Left cardiac atrium (tissue), 4 donors: ENCODE measurements at regions not wholly inside any gene's neighbourhood (a gene's known extent, or its start where the extent isn't known, plus 50 kb on each side); places are given as distances from the start of the nearest gene placed in this dataset.
"Not testable (repeated sequence)": the region's sequence is repeated elsewhere in the genome, so short reads cannot be mapped to it uniquely, and the experiment has no call there.

Source experiments
- ATAC-seq, 2 donors: fragments of 200-7000 bp; cut with Tn5 transposase; one replicate each; pipeline ENCODE4 v1.9.1; 2020; ENCODE audit warnings: mild to moderate bottlenecking in 2 of 2, moderate library complexity in 2 of 2
- DNase-seq: peaks from one replicate; pipeline ENCODE4 v3.0.0-alpha.2; 2020
- intact Hi-C, 2 donors: fragments of 100-400 bp; cut with DNase I; formaldehyde crosslinking; loops; one replicate each; pipeline versions ENCODE4 v1.14.1 to v1.15.1; 2022 to 2023
- donor health status: DM: no; HTN: yes; CAD: no.
- donor health status: DM: no; HTN: yes; CAD: no; lungs with severe emphysema.
- donor health status: DM: yes; HTN: yes; CAD: no.
- donor health status: Dilated cardiomyopathy.

DNA sequence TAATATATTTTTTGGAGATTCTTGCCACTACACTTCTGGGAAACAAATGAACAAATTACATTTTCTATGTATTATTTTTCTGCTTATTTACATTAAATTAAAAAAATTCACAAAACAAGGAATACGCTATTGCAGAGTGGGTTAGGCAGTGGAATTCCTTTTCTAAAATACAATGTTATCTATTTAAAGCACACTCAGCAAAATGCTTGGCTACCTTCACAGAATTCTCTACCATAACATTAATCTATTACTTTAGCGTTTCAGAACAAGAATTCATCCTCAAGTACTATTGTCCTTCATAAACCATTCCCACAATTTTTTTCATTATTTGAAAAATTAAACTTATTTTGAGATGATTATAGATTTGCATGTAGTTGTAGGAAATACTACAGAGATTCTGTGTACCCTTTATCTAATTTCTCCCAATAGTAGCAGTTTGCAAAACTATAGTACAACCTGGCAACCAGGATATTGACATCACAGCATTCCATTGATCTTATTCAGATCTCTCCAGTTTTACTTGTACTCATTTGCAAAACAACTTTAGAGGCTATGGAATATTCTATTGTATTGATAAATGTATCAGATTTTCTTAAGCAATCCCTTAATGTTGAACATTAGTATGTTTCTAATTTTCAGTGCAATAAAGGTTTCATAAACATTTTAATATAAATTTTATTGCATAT, 120.9 kb downstream of the DLEU7 start:
- intact Hi-C loops, result no loop called here
- ATAC-seq, result no peak
- DNase-seq, result no peak

- ATAC-seq, result no peak
These were observed 119.1 kb downstream of the DLEU7 start for GRCh38 chr13:50724438-50724837.

DNA sequence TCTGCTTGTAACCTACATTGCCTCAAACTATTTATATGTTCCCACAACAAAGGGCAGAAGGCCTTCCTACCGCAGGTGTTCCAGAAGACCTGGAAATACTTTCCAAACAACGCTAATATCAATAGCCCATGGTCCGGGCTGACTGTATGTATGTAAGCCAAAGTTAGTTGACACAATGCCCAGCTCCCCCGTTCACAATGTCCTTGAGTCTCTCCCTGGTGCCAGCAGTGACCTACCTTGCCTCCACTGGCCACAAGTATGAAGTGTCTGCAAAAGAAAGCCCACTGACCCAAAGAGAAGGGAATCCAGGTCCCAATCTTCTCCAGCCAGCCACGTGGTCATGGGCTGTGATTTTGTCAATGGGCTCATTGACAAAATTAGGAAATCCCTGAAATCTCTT, 118.6 kb downstream of the DLEU7 start:
- DNase-seq (no peak), ATAC-seq (no peak)
- intact Hi-C loops, result no loop called here

More at GRCh38 chr13:50724438-50724837, 119.1 kb downstream of the DLEU7 start:
- intact Hi-C loops, result no loop called here
- no peak for DNase-seq

DNA sequence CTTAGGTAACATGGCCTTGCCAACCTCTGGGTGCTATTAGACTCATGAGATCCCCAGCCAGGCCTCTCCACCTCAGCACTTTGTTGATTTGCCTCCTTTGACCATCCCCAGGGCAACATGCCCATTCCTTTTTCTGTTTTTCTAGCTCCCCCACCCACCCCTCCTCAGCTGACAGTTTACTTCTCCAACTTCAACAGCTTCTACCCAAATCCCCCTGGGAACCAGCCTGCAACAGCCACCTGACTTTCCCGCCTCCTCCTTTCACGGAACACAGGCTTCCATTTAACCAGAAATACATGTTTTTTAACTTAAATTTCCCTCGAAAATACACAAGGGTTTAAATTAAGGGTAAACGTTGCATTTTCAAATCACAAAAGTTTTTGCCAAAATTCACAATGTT, 117.3 kb downstream of the DLEU7 start:
- ATAC-seq (no peak), DNase-seq (no peak)
- intact Hi-C loops, result no loop called here

DNA sequence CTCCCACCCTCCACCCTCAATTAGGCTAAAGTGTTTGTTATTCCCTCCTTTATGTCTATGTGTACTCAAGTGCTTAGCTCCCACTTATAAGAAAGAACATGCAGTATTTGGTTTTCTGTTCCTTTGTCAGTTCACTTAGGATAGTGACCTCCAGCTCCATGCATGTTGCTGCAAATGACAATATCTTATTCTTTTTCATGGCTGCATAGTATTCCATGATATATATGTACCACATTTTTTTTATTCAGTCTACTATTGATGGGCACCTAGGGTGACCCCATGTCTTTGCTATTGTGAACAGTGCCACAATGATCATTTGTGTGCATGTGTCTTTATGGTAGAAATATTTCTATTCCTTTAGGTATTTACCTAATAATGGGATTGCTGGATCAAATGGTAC, 114.3 kb downstream of the DLEU7 start:
- DNase-seq, result no peak
- ATAC-seq, result no peak
- intact Hi-C loops, result no loop called here

GRCh38 chr13:50730496-50731351, 112.8 kb downstream of the DLEU7 start:
- intact Hi-C loops, result no loop called here
- no peak for DNase-seq
- peak in 1 of 2 donors; percentile 18 for ATAC-seq

DNA sequence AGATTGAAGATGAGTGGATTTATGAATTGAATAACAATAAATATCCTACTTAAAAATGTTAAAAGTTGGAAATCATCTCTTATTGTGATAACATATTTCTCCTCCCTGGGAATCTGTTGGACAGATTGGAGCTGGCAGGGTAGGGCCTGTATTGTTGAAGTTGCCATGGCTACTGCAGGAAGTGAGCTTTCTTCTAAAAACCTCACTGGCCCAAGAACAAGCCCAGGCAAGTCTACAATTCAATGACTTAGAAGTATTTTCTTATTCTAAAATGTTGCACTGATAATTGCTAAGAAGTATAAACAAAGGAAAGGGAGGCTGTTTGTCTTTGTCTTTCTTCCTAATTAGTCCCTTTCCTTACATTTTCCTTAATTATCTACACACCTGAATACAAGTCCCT, 112.1 kb downstream of the DLEU7 start:
- ATAC-seq (peak in 1 of 2 donors; percentile 72), DNase-seq (no peak)
- intact Hi-C loops, result no loop called here

DNA sequence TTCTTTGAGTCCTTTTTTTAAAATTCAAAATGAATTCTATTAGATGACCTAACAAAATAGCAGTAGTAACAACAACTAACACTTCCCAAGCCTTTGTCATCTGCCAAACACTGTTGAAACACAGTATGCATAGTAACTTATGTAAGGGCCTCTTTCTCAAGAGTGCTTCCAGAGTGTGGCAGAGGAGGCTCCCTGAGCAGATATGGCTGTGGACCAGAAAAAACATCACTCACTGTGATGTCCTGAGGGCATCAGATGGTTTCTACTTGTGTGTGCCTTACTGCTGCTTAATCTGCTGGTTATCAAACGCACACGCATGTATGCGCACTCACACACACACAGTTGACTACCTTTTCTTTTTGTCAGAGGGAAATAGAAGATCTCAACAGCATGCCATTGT, 110.8 kb downstream of the DLEU7 start:
- ATAC-seq (peak; percentile 71 to 82), DNase-seq (no peak)
- intact Hi-C loops, result no loop called here

- ATAC-seq, result no peak
- DNase-seq, result no peak
- intact Hi-C loops, result no loop called here
These were observed 110.1 kb downstream of the DLEU7 start for GRCh38 chr13:50733392-50733791.

DNA sequence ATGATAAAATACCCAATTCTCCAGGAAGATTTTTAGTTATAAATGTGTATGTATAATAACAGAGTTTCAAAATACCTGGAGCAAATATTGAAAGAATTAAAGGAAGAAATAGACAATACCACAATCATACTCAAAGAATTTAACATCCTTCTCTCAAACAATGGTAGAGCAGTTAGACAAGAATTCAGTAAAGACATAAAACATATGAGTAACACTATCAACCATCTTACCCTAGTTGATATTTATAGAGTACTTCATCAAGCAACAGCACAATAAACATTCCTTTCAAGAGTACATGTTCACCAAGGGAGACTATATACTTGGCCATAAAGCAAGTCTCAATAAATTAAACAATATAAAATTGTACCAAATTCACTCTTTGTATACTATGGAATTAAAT, 108.4 kb downstream of the DLEU7 start:
- DNase-seq, result no peak
- ATAC-seq, result no peak
- intact Hi-C loops, result no loop called here

GRCh38 chr13:50740052-50740741, 103.3 kb downstream of the DLEU7 start:
- intact Hi-C loops, result no loop called here
- DNase-seq, result no peak
- ATAC-seq, result no peak

DNA sequence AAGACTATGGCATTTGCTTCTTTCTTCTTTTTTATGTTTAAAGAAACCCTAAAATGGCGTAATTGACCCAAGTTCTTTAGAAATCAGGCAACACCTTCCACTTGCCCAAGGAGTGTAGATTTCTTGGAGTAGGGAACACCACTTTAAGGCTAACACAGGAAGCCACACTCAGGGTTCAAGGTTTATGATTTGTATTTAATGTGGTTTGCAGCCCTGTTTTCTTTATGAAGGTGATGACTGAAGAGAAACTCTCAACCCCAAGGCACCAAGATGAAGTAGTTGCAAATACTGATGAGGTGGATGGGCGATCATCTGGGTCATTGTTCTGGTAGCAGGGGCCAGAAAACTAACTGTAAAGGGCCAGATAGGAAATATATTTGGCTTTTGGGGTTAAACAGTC, 101.1 kb downstream of the DLEU7 start:
- intact Hi-C loops, result no loop called here
- ATAC-seq (no peak), DNase-seq (no peak)

DNA sequence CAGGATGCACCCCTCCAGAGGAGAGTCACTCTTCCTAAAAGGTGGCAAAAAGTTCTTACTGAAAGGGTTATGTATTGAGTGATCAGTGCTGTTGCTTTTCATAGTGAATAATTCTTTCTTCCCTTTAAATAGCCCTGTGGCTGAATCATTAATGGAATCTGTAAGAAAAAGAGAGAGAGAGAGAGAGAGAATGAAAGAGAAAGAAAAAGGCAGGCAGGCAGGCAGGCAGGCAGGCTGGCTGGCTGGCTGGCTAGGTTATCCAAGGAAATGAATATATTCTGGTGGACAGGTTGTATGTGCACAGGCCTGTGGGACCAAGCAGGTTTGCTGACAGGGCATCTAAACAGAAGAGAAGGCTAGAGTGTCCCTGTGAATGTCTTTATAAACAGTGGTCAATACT, 100.5 kb downstream of the DLEU7 start:
- ATAC-seq (no peak), DNase-seq (no peak)
- intact Hi-C loops, result no loop called here

- intact Hi-C loops, result no loop called here
- ATAC-seq, result no peak
- no peak for DNase-seq
These were observed 99.3 kb downstream of the DLEU7 start for GRCh38 chr13:50744116-50744660.

GRCh38 chr13:50745542-50746115, 97.9 kb downstream of the DLEU7 start:
- intact Hi-C loops, result no loop called here
- ATAC-seq, result no peak
- DNase-seq, result no peak

GRCh38 chr13:50747737-50748350, 95.6 kb downstream of the DLEU7 start:
- intact Hi-C loops, result no loop called here
- DNase-seq (no peak), ATAC-seq (no peak)

DNA sequence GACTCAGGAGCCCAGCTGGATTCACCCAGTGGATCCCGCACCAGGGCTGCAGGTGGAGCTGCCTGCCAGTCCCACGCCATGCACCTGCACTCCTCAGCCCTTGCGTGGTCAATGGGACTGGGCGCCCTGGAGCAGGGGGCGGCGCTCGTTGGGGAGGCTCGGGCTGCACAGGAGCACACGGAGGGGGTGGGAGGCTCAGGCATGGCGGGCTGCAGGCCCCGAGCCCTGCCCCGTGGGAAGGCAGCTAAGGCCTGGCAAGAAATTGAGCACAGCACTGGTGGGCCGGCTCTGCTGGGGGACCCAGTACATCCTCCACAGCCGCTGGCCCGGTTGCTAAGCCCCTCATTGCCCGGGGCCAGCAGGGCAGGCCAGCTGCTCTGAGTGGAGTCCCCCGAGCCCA, 90.3 kb downstream of the DLEU7 start:
- DNase-seq, intact Hi-C loops, ATAC-seq: not testable (repeated sequence)

- intact Hi-C loops, ATAC-seq, DNase-seq: not testable (repeated sequence)
These were observed 87.4 kb downstream of the DLEU7 start for GRCh38 chr13:50755862-50756685.
